BLaER1 (cell line): ENCODE measurements at regions not wholly inside any gene's neighbourhood (a gene's known extent, or its start where the extent isn't known, plus 50 kb on each side); places are given as distances from the start of the nearest gene placed in this dataset.
A peak's percentile ranks its signal among the peaks of the same experiment; 100 is the strongest.

Experiments
- H3K27ac ChIP-seq: shearing (Covaris generic); formaldehyde crosslinking; 2 replicates; pipeline ENCODE4 v1.8.1; 2022
- H3K27me3 ChIP-seq: shearing (Covaris generic); formaldehyde crosslinking; 2 replicates; pipeline ENCODE4 v1.8.1; 2022
- H3K36me3 ChIP-seq: shearing (Covaris generic); formaldehyde crosslinking; 2 replicates; pipeline ENCODE4 v1.8.1; 2022
- H3K4me1 ChIP-seq: shearing (Covaris generic); formaldehyde crosslinking; 2 replicates; pipeline ENCODE4 v1.8.1; 2022
- H3K4me2 ChIP-seq: shearing (Covaris generic); formaldehyde crosslinking; 2 replicates; pipeline ENCODE4 v1.8.1; 2022
- H3K4me3 ChIP-seq: shearing (Covaris generic); formaldehyde crosslinking; 2 replicates; pipeline ENCODE4 v1.8.1; 2022
- H3K9ac ChIP-seq: shearing (Covaris generic); formaldehyde crosslinking; 2 replicates; pipeline ENCODE4 v1.8.1; 2022
- H3K9me3 ChIP-seq: shearing (Covaris generic); formaldehyde crosslinking; 2 replicates; pipeline ENCODE4 v1.8.1; 2022
- H4K20me1 ChIP-seq: shearing (Covaris generic); formaldehyde crosslinking; 2 replicates; pipeline ENCODE4 v1.8.1; 2022
- Cebpa-rat ChIP-seq: shearing (Covaris generic); IDR thresholded peaks from 2 replicates; pipeline ENCODE4 v1.8.1; 2022

- no peaks in the 10 kb centered on the region for H4K20me1 ChIP-seq
- no peak for TF ChIP-seq Cebpa-rat
- H3K36me3 ChIP-seq = no peaks in the 10 kb centered on the region
- no peak overlapping the region for H3K4me3 ChIP-seq
- no peak overlapping the region for H3K27ac ChIP-seq
- H3K27me3 ChIP-seq = no peaks in the 10 kb centered on the region
- H3K4me1 ChIP-seq = peaks cover 12% of the 10 kb centered on the region
- peaks cover 52% of the 10 kb centered on the region for H3K9me3 ChIP-seq
- no peak overlapping the region for H3K4me2 ChIP-seq
- H3K9ac ChIP-seq = no peak overlapping the region
These were observed 324.8 kb upstream of the TBL1XR1 start for GRCh38 chr3:177522051-177522450.

GRCh38 chr3:177523067-177523675 is 325.9 kb upstream of the TBL1XR1 start:
- no peak for TF ChIP-seq Cebpa-rat
- Histone ChIP-seq H4K20me1 (no peaks in the 10 kb centered on the region), H3K4me3 (no peak overlapping the region), H3K27ac (no peak overlapping the region), H3K4me1 (peaks cover 12% of the 10 kb centered on the region), H3K9ac (no peak overlapping the region), H3K27me3 (no peaks in the 10 kb centered on the region), H3K9me3 (peaks cover 58% of the 10 kb centered on the region), H3K36me3 (no peaks in the 10 kb centered on the region), H3K4me2 (no peak overlapping the region)

GRCh38 chr3:177523872-177524438 is 326.7 kb upstream of the TBL1XR1 start:
- Histone ChIP-seq H3K36me3 (no peaks in the 10 kb centered on the region), H4K20me1 (no peaks in the 10 kb centered on the region), H3K4me1 (peaks cover 12% of the 10 kb centered on the region), H3K27me3 (no peaks in the 10 kb centered on the region), H3K9ac (no peak overlapping the region), H3K9me3 (peaks cover 54% of the 10 kb centered on the region), H3K4me3 (no peak overlapping the region), H3K4me2 (no peak overlapping the region), H3K27ac (no peak overlapping the region)
- TF ChIP-seq Cebpa-rat = no peak

- no peak for TF ChIP-seq Cebpa-rat
- no peak overlapping the region for H3K4me2 ChIP-seq
These were observed 327.5 kb upstream of the TBL1XR1 start for GRCh38 chr3:177524742-177525141.

GRCh38 chr3:177525414-177525813 is 328.1 kb upstream of the TBL1XR1 start:
- Histone ChIP-seq H3K9ac (no peak overlapping the region), H3K4me3 (no peak overlapping the region), H3K4me2 (0 out of 2 replicates have a peak overlapping the region, but pooled peaks have one; percentile 10), H3K27ac (no peak overlapping the region), H3K9me3 (peaks cover 42% of the 10 kb centered on the region), H4K20me1 (no peaks in the 10 kb centered on the region), H3K4me1 (peaks cover 12% of the 10 kb centered on the region), H3K27me3 (no peaks in the 10 kb centered on the region), H3K36me3 (no peaks in the 10 kb centered on the region)
- no peak for TF ChIP-seq Cebpa-rat

More at GRCh38 chr3:177524742-177525141, 327.5 kb upstream of the TBL1XR1 start:
- Histone ChIP-seq H3K36me3 (no peaks in the 10 kb centered on the region), H3K27me3 (no peaks in the 10 kb centered on the region), H3K27ac (no peak overlapping the region), H3K4me1 (peaks cover 12% of the 10 kb centered on the region), H3K9me3 (peaks cover 48% of the 10 kb centered on the region), H3K4me3 (no peak overlapping the region), H4K20me1 (no peaks in the 10 kb centered on the region), H3K9ac (no peak overlapping the region)

GRCh38 chr3:177525987-177526712 is 328.9 kb upstream of the TBL1XR1 start:
- TF ChIP-seq Cebpa-rat = no peak
- Histone ChIP-seq H3K4me3 (no peak overlapping the region), H3K4me2 (no peak overlapping the region), H3K36me3 (no peaks in the 10 kb centered on the region), H3K4me1 (peaks cover 12% of the 10 kb centered on the region), H3K9me3 (peaks cover 34% of the 10 kb centered on the region), H3K27me3 (no peaks in the 10 kb centered on the region), H3K27ac (no peak overlapping the region), H4K20me1 (no peaks in the 10 kb centered on the region), H3K9ac (no peak overlapping the region)

GRCh38 chr3:177527182-177527581 is 329.9 kb upstream of the TBL1XR1 start:
- H3K36me3 ChIP-seq = no peaks in the 10 kb centered on the region
- no peak overlapping the region for H3K27ac ChIP-seq
- H3K4me3 ChIP-seq = no peak overlapping the region
- no peak for TF ChIP-seq Cebpa-rat
- H3K9ac ChIP-seq = no peak overlapping the region
- H3K27me3 ChIP-seq = no peaks in the 10 kb centered on the region
- peaks cover 12% of the 10 kb centered on the region for H3K4me1 ChIP-seq
- no peaks in the 10 kb centered on the region for H4K20me1 ChIP-seq
- peaks cover 26% of the 10 kb centered on the region for H3K9me3 ChIP-seq
- H3K4me2 ChIP-seq = no peak overlapping the region

- TF ChIP-seq Cebpa-rat = no peak
- no peaks in the 10 kb centered on the region for H4K20me1 ChIP-seq
- H3K36me3 ChIP-seq = no peaks in the 10 kb centered on the region
- H3K4me3 ChIP-seq = no peak overlapping the region
- H3K27me3 ChIP-seq = no peaks in the 10 kb centered on the region
- no peak overlapping the region for H3K27ac ChIP-seq
- H3K9me3 ChIP-seq = peaks cover 31% of the 10 kb centered on the region
- no peak overlapping the region for H3K9ac ChIP-seq
- H3K4me2 ChIP-seq = no peak overlapping the region
- peaks cover 12% of the 10 kb centered on the region for H3K4me1 ChIP-seq
These were observed 331.2 kb upstream of the TBL1XR1 start for GRCh38 chr3:177528306-177529070.

GRCh38 chr3:177529071-177529550 is 331.8 kb upstream of the TBL1XR1 start:
- Histone ChIP-seq H3K4me2 (no peak overlapping the region), H3K4me1 (peaks cover 12% of the 10 kb centered on the region), H4K20me1 (no peaks in the 10 kb centered on the region), H3K36me3 (no peaks in the 10 kb centered on the region), H3K27ac (no peak overlapping the region), H3K4me3 (no peak overlapping the region), H3K9ac (no peak overlapping the region), H3K9me3 (peaks cover 31% of the 10 kb centered on the region), H3K27me3 (no peaks in the 10 kb centered on the region)
- TF ChIP-seq Cebpa-rat = no peak
